ENCODE measurements at regions not wholly inside any gene's neighbourhood (a gene's known extent, or its start where the extent isn't known, plus 50 kb on each side); places are given as distances from the start of the nearest gene placed in this dataset.

DNA sequence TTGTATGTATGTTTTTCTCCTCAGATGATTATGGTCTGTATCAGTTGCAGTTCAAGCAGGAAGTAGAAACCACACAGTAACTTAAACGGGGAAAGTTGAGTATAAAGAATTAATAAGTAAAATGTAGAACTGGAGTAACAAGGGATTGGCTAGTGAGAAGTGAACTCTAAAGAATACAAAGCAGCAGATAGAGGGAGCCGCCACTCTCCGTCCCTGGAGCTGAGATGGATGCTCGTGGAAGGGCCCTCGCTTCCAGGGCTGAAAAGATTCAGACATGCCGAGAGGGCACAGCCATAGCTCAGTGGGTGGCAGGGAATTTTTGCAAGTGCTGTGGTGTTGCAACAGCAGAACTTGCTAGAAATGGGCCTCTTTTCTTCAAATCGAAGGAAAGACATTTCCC lies 155.8 kb downstream of the COL6A3 start:
- Histone ChIP-seq H3K4me1 (ENCODE audit: control insufficient read depth in 1 of 2, insufficient read depth in 2 of 2, low read depth in 1 of 2, low read length in 1 of 2) (peaks cover 0 to 37% of the 10 kb centered on the region in 2 experiments), H3K27me3 (ENCODE audit: insufficient read depth) (no peaks in the 10 kb centered on the region), H3K27ac (ENCODE audit: low read depth in 2 of 2, low read length in 1 of 2) (peak overlapping the region in 1 of 2 experiments; percentile 95; a peak in 2 of 4 replicates), H3F3A (replicated peaks; ENCODE audit: insufficient read depth) (peaks cover 35% of the 10 kb centered on the region), H3K79me2 (ENCODE audit: insufficient read depth) (no peaks in the 10 kb centered on the region), H3K4me2 (no peak overlapping the region), H3K36me3 (replicated peaks in 1 of 2; ENCODE audit: control insufficient read depth in 1 of 2, insufficient read depth in 2 of 2, low read length in 1 of 2) (no peaks in the 10 kb centered on the region), H3K4me3 (ENCODE audit: low read depth in 2 of 2, low read length in 1 of 2) (no peak overlapping the region), H3K9me3 (no peaks in the 10 kb centered on the region), H4K20me1 (ENCODE audit: insufficient read depth) (no peaks in the 10 kb centered on the region), H3K9me2 (no peaks in the 10 kb centered on the region), H3K9ac (0 out of 2 replicates have a peak overlapping the region, but pooled peaks have one; percentile 35), H2AFZ (ENCODE audit: low read depth) (peak overlapping the region; percentile 10; the same call in 1 of the 2 replicates)
- DNase-seq: no peak
- CTCF ChIA-PET: interaction anchor here (1.2 to 3.0 kb wide), 4 partner anchors 8 to 152 kb away, joined by 3 to 9 read pairs (median 6); no protein-coding TSS in a partner anchor
- POLR2A ChIA-PET: no interaction called here
- TF ChIP-seq RAD21 (IDR thresholded peaks at IDR 0.05; ENCODE audit: low read length) (peak; percentile 34; the same call in 1 of the 2 replicates), NRF1 (IDR thresholded peaks at IDR 0.05; ENCODE audit: low read depth, low read length) (no peak)
- 93% methylated on average over 7 of the region's 7 CpGs for WGBS (ENCODE audit: low lambda C conversion rate)

DNA sequence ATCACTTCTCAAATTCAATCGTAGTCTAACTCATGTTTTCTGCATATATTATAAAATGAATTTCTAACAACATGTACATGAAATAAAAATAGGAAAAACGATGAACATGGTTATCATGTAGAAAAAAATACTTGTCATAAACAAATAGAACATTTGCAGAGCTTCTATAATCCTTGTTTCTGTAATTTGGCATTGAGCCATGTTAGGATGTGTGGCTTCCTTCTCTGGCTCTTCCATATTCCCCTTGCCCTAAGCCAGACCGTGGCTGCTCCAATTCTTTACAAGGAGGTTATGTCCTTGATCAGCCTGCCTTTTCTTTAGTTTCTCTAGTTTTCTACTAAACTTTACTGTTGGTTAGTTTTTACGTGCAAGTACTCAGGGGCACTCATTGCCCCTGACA lies 155.3 kb downstream of the COL6A3 start:
- TF ChIP-seq EP300 (IDR thresholded peaks at IDR 0.05; ENCODE audit: borderline replicate concordance in 1 of 2, low read depth in 1 of 2, low read length in 1 of 2) (no peak), POLR2AphosphoS5 (IDR thresholded peaks at IDR 0.05; ENCODE audit: low read depth, low read length) (no peak), NRF1 (IDR thresholded peaks at IDR 0.05; ENCODE audit: low read depth, low read length) (no peak)
- Histone ChIP-seq H3K36me3 (replicated peaks in 1 of 2; ENCODE audit: control insufficient read depth in 1 of 2, insufficient read depth in 2 of 2, low read length in 1 of 2) (no peaks in the 10 kb centered on the region), H3K4me3 (ENCODE audit: low read depth in 2 of 2, low read length in 1 of 2) (no peak overlapping the region), H3K4me1 (ENCODE audit: control insufficient read depth in 1 of 2, insufficient read depth in 2 of 2, low read depth in 1 of 2, low read length in 1 of 2) (peaks cover 0 to 39% of the 10 kb centered on the region in 2 experiments), H3K27me3 (ENCODE audit: insufficient read depth) (no peaks in the 10 kb centered on the region), H3K79me2 (ENCODE audit: insufficient read depth) (no peaks in the 10 kb centered on the region), H3K9ac (peak overlapping the region; percentile 11; the same call in 1 of the 2 replicates), H3F3A (replicated peaks; ENCODE audit: insufficient read depth) (peaks cover 36% of the 10 kb centered on the region), H2AFZ (ENCODE audit: low read depth) (no peak overlapping the region), H3K27ac (ENCODE audit: low read depth in 2 of 2, low read length in 1 of 2) (peak overlapping the region in 1 of 2 experiments; percentile 95; a peak in 2 of 4 replicates), H3K9me2 (no peaks in the 10 kb centered on the region), H3K4me2 (no peak overlapping the region), H3K9me3 (no peaks in the 10 kb centered on the region), H4K20me1 (ENCODE audit: insufficient read depth) (no peaks in the 10 kb centered on the region)
- ChIA-PET POLR2A (no interaction called here), CTCF (interaction anchor here (1.7 kb wide), 1 partner anchor 151 kb away, joined by 8 read pairs; no protein-coding TSS in a partner anchor)
- WGBS (ENCODE audit: low lambda C conversion rate): 96% methylated on average over 4 of the region's 4 CpGs
- DNase-seq: no peak

DNA sequence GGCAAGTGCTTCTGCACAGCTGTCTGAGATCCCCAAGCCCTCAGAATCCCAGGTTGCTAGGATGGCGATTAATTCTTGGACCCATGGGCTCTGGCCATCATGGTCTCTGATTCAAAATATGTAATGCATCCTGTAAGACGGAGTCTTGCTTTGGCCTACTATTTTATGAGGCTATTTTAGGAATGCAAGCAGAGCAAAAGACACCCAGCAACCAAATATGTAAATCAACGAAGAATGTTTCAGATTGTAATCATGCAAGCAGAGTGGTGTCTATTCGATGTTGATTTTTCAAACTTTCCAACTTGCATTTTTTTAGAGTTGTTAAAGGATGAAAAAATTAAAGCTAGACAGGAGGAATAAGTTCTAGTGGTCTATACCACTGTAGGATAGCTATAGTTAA lies 154.8 kb downstream of the COL6A3 start:
- Histone ChIP-seq H3K36me3 (replicated peaks in 1 of 2; ENCODE audit: control insufficient read depth in 1 of 2, insufficient read depth in 2 of 2, low read length in 1 of 2) (no peaks in the 10 kb centered on the region), H2AFZ (ENCODE audit: low read depth) (no peak overlapping the region), H3K27me3 (ENCODE audit: insufficient read depth) (no peaks in the 10 kb centered on the region), H4K20me1 (ENCODE audit: insufficient read depth) (no peaks in the 10 kb centered on the region), H3K9ac (peak overlapping the region; percentile 11; the same call in 1 of the 2 replicates), H3K4me2 (no peak overlapping the region), H3K4me1 (ENCODE audit: control insufficient read depth in 1 of 2, insufficient read depth in 2 of 2, low read depth in 1 of 2, low read length in 1 of 2) (peaks cover 0 to 43% of the 10 kb centered on the region in 2 experiments), H3K79me2 (ENCODE audit: insufficient read depth) (no peaks in the 10 kb centered on the region), H3K9me2 (no peaks in the 10 kb centered on the region), H3K27ac (ENCODE audit: low read depth in 2 of 2, low read length in 1 of 2) (peak overlapping the region in 1 of 2 experiments; percentile 95; a peak in 2 of 4 replicates), H3K4me3 (ENCODE audit: low read depth in 2 of 2, low read length in 1 of 2) (no peak overlapping the region), H3F3A (replicated peaks; ENCODE audit: insufficient read depth) (peaks cover 36% of the 10 kb centered on the region), H3K9me3 (no peaks in the 10 kb centered on the region)
- TF ChIP-seq MEF2A (IDR thresholded peaks at IDR 0.05; ENCODE audit: borderline replicate concordance, low read depth): no peak
- DNase-seq: no peak
- ChIA-PET POLR2A (no interaction called here), CTCF (interaction anchor here (0.9 kb wide), 1 partner anchor 162 kb away, joined by 3 read pairs; no protein-coding TSS in a partner anchor)
- WGBS (ENCODE audit: low lambda C conversion rate): 81% methylated on average over 4 of the region's 4 CpGs
